Kidney glomerular epithelial cell (primary cell): ENCODE measurements at regions not wholly inside any gene's neighbourhood (a gene's known extent, or its start where the extent isn't known, plus 50 kb on each side); places are given as distances from the start of the nearest gene placed in this dataset.
A peak's percentile ranks its signal among the peaks of the same experiment; 100 is the strongest.

ENCODE experiments used
- DNase-seq: peaks from one replicate; lab custom pipeline; 2025; lab: John Stamatoyannopoulos, UW

DNA sequence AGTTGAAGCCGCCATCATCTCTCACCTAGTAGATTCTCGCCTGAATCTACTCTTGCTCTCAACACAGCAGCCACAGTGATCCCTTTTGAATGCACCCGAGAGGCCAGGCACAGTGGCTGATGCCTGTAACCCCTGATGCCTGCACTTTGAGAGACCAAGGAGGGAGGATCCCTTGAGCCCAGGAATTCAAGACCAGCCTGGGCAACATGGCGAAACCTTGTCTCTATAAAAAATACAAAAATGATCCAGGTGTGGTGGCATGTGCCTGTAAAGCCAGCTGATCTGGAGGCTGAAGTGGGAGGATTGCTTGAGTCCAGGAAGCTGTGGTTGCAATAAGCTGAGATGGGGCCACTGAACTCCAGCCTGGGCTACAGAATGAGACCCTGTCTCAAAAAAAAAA is 60.3 kb upstream of the EML4 start:
- DNase-seq: no peak

DNA sequence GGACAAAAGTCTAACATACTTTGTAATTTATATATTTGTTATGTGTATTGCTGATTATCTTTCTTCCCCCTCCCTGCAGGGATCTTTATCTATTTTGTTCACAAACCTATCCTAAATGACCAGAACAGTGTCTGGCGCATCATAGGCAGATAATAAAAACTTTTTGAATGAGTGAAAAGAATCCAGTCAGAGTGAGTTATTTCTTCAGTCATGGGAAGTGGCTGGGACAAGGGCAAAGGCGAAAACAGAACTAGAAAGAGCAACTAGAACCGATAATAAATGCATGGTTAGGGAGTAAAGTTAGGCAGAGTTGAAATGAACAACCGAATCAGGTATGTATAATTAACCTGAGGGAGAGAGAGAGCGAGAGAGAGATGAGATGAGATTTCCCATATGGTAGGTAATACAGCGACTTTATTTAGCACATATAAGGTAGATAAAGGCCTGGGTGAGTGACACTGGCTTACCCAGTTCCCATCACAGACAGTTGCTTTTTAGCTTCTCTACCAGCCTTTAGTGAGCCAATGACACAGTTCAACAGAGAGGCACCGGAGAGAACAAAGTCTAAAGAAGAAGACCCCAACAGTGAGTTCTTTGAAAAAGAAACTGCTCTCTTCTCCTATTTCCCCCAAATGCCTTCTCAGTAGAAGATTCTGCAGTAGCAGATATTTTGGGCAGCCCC is 59.1 kb upstream of the EML4 start:
- DNase-seq: no peak

DNA sequence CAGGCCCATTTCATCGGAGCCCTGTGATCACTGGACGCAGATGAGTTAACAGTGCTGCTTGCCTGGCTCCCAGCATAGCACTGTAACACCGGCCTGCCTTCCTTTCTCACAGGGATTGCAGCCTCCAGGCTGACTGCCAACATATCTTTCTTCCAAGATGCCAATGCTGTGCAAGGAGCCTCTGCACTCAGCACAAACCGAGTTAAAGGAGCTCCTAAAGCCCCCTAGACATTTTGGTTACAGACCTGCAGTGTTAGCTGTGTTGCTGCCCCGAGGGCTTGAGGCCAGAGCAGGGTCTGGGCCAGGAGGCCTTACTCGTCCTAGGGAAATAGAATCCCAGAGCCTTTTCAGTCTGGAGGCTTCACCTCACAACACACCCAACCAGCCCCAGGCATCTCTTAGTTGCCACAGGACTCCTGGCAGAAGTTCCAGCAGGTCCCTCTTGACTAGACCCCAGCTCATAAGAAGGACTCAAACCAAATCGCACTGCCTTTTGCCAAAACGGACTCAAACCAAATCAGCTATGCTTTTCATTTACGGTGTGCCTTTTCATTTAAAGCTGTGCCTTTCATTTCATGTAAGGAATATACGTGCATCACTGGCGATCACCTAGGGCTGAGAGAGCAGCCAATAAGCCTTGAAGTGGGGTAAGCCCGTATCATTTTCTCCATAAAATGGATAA is 58.4 kb upstream of the EML4 start:
- DNase-seq: peak; percentile 20

DNA sequence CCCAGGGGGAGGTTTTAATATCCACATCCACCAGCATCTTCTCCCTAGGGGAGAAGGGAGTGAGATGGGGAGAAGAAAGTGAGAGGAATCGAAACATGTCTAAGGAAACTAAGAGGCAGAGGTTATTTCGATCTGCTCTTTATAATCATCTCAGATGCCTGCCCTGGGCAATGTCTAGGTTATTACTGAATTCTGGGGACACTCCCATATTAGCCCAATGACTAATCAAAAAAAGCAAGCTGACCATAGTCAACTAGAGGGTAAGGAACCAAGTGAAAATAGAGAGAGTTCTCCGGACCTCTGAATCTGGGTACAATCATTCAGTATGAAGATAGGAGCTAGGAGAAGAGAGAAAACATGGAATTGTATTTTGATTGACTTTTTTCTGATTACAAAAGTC is 56.7 kb upstream of the EML4 start:
- no peak for DNase-seq

DNA sequence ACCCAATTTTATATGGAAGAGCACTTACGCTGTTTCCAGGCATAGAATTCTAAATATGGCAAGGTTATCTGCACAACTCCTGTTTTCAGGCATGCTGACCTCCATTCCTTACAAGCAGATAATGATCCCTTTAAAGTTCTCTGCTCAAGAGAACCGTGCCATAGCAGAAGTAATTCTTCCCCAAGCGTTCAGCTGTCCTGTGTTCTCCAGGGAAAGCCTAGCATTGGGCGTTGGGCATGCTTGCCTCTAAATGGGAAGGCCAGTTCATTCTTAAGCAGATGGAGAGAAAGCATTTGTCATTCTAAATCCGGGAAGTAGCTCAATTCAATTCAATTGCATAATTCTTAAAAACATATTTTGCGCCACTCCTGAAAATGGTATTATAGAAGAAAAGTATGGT is 55.7 kb upstream of the EML4 start:
- no peak for DNase-seq

DNA sequence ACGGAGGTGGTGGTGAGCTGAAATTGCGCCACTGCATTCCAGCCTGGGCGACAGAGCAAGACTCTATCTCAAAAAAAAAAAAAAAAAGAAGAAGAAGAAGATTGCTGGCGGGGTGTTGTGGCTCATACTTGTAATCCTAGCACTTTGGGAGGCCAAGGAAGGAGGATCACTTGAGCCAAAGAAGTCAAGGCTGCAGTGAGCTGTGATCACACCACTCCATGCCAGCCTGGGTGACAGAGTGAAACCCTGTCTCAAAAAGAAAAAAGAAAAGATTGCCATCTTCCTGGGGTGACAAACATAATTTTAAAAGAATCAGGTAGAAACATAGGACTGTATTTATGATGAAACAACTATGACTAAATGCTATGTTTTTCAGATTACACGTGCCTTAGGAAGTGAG is 55.1 kb upstream of the EML4 start:
- no peak for DNase-seq

DNA sequence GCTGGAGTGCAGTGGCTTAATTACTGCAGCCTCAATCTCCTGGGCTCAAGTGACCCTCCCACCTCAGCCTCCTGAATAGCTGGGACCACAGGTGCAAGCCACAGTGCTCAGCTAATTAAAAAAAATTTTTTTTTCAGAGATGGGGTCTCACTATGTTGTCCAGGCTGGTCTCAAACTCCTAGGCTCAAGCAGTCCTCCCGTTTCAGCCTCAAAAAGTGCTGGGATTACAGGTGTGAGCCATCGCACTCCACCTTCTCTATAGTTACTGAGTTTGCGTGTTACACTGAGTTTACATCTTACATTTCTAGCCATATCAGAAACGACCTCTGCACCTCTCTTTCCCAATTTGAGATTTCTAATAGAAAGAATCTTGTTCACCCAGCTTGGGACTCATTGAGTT is 53.6 kb upstream of the EML4 start:
- no peak for DNase-seq

DNA sequence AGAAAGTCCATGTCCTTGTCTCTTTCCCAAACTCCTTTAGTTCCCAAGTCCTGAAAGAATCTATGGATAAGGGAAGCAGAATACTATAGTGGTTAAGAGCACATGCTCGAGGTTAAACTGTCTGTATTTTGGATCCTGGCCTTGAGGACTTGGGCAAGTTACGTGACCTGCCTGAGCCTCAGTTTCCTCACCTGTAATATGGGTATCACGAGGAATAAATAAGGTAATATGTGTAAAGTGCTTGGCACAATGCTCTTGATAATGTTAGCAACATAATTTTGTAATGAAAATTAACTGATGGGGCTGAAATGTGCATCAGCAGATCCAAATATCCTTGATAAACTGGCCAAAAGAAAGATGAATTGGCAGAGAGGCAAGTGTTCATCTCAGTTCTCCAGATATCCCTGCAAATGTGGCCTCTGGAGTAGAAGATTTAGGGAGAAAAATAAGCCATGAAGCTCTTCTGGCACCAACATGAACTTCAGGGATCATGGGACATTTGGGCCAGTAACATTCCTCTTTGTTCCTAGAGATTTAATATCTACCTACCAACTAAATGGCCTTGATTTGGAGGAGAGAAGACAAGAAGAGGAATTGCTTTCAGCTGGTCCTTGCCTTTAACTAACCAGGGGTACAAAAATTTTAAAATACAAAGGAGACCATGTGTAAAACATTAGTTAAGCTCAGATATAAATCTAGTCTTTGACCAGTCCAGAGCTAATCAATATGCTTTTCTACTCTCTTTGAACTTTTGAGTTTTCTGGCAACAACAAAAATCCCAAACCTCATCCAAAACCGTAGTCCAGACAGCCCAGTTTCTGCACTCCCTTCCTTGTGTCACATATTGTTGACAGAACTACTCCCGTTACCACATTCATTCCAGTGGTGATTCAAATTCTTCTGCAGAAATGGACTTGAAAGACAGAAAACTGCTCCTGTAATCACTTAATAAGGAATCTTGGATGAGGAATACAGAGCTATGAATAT is 52.7 kb upstream of the EML4 start:
- no peak for DNase-seq

DNA sequence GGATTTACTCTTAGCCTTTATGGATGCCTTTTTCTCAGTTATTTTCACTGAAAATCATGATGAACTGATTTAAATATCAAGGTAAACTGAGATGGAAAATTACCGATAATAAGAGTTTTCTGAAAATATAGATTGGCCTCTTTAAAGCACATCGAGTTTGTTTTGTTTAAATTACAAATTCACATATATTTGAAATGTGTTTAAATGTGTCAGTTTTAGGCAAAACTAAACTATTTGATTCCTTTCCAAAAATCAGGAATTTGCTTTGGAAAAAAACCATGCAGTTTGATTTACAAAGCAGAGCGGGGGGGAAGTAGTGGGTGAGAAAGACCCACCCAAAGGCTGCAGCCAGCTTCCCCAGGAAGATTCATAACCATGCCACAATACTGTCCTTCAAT is 52.0 kb upstream of the EML4 start:
- DNase-seq: no peak

DNA sequence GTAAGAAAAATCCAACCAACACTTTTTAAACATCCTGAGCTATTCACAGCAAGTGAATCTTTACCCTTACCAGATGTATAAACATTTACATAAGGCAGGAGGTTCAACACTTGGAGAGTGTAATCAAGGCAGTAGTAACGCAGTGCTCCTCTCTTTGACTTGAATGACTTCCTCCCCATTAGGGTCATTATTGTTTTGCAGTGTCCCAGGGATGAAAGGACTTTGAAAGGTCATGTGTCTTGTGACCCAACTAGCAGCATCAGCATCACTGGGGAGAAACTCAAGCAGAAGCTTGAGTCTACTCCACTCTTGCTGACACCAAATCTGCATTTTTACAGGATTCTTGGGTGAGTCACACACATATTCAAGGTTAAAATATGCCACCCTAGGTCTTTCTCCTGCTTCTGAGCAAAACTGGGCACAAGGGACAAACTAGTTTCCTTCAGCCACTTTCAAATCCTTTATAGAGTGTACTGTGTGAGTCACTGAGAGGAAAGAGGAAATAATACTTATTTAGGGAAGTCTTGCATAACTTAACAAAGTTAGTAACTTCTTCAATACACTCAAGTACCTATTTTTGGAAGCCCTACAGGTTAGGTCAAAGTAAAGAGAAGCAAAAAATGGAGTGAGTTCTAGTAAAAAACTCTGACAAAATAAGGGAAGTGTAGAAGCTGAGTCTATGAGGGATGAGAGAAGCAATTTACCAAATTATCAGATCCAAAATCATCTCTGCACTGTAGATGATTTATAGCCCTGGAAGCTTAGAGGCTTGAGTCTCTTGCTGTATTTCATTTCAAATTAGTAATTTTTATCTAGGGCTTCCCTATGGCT is 51.0 kb upstream of the EML4 start:
- DNase-seq: peak; percentile 56

DNA sequence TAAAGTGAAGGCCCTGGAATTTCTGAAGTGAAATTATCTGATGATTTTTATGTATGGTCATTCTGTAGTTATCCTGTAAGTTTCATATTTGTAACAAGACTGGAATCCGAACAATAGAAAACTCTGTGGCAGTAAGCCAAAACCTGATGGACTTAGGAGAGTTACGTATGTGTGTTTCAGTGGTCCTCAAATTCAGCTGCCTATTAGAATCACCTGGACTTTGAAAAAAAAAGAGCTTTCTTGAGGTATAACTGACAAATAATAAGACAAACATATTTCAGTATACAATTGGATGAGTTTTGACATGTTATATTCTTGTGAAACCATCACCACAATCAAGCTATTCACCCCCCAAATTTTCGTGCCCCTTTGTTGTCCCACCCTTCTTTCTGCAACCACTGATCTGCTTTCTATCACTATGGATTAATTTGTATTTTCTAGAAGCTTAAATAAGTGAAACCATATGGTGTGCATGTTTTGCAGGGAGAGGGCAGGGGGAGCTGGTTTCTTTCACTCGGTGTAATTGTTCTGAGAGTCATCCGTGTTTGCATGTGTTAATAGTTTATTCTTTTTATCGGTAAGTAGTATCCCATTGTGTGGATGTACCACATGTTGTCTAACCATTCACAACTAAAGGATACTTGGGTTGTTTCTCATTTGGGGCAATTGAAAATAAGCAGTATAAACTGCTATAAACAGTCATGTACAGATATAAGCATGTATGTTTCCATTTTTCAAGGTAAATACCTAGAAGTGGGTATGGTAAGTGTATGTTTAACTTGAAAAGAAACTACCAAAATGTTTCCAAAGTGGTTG is 50.2 kb upstream of the EML4 start:
- no peak for DNase-seq
